ENCODE measurements at regions not wholly inside any gene's neighbourhood (a gene's known extent, or its start where the extent isn't known, plus 50 kb on each side); places are given as distances from the start of the nearest gene placed in this dataset.

GRCh38 chr14:29494312-29494711 lies 433.3 kb downstream of the PRKD1 start:
- TF ChIP-seq CTCF (IDR thresholded peaks at IDR 0.05), result no peak
- ATAC-seq (no peak), DNase-seq (no peak)
- H3K27ac ChIP-seq, result no peak overlapping the region
- no peaks in the 10 kb centered on the region for H3K4me1 ChIP-seq
- H3K9me3 ChIP-seq, result no peaks in the 10 kb centered on the region
- H3K36me3 ChIP-seq (ENCODE audit: insufficient read depth in 1 of 2, low read depth in 1 of 2), result no peaks in the 10 kb centered on the region
- no peaks in the 10 kb centered on the region for H3K27me3 ChIP-seq (ENCODE audit: insufficient read depth in 3 of 3, low read length in 2 of 3)
- H3K4me3 ChIP-seq, result no peak overlapping the region
- WGBS, 3 donors, result 55 to 72% (median 69%) methylated on average over 1 of the region's 1 CpG
- intact Hi-C loops (cut with DNase I), result no loop called here

GRCh38 chr14:29503903-29504302 lies 423.7 kb downstream of the PRKD1 start:
- Histone ChIP-seq H3K27ac (no peak overlapping the region), H3K27me3 (ENCODE audit: insufficient read depth in 3 of 3, low read length in 2 of 3) (no peaks in the 10 kb centered on the region), H3K4me3 (no peak overlapping the region), H3K36me3 (ENCODE audit: insufficient read depth in 1 of 2, low read depth in 1 of 2) (no peaks in the 10 kb centered on the region), H3K4me1 (no peaks in the 10 kb centered on the region), H3K9me3 (no peaks in the 10 kb centered on the region)
- intact Hi-C loops (cut with DNase I), result no loop called here
- no peak for TF ChIP-seq CTCF (IDR thresholded peaks at IDR 0.05)
- DNase-seq (no peak), ATAC-seq (no peak)

GRCh38 chr14:29518335-29518734 lies 409.3 kb downstream of the PRKD1 start:
- intact Hi-C loops (cut with DNase I), result no loop called here
- no peak for DNase-seq
- no peaks in the 10 kb centered on the region for H3K4me1 ChIP-seq

GRCh38 chr14:29521526-29522137 lies 406.0 kb downstream of the PRKD1 start:
- no peak overlapping the region for H3K27ac ChIP-seq
- H3K36me3 ChIP-seq (ENCODE audit: insufficient read depth in 1 of 2, low read depth in 1 of 2), result no peaks in the 10 kb centered on the region
- DNase-seq (no peak), ATAC-seq (no peak)
- H3K9me3 ChIP-seq, result peaks cover 8% of the 10 kb centered on the region
- H3K4me1 ChIP-seq, result no peaks in the 10 kb centered on the region
- no peak overlapping the region for H3K4me3 ChIP-seq
- intact Hi-C loops (cut with DNase I), result no loop called here
- TF ChIP-seq CTCF (IDR thresholded peaks at IDR 0.05), result no peak
- H3K27me3 ChIP-seq (ENCODE audit: insufficient read depth in 3 of 3, low read length in 2 of 3), result no peaks in the 10 kb centered on the region
- WGBS, 3 donors, result 33 to 45% (median 35%) methylated on average over 2 of the region's 2 CpGs

More at GRCh38 chr14:29518335-29518734, 409.3 kb downstream of the PRKD1 start:
- H3K27me3 ChIP-seq (ENCODE audit: insufficient read depth in 3 of 3, low read length in 2 of 3), result no peaks in the 10 kb centered on the region
- no peak overlapping the region for H3K27ac ChIP-seq
- no peak for TF ChIP-seq CTCF (IDR thresholded peaks at IDR 0.05)
- no peak for ATAC-seq
- 19 to 28% (median 21%) methylated on average over 2 of the region's 2 CpGs for whole genome bisulfite sequencing, 3 donors
- no peak overlapping the region for H3K4me3 ChIP-seq
- peaks cover 8% of the 10 kb centered on the region for H3K9me3 ChIP-seq
- no peaks in the 10 kb centered on the region for H3K36me3 ChIP-seq (ENCODE audit: insufficient read depth in 1 of 2, low read depth in 1 of 2)

Data from psoas muscle (tissue), 7 donors.